ENCODE measurements at regions not wholly inside any gene's neighbourhood (a gene's known extent, or its start where the extent isn't known, plus 50 kb on each side); places are given as distances from the start of the nearest gene placed in this dataset.

- TF ChIP-seq CTCF (conservative IDR thresholded peaks at IDR 0.05) (no peak), EZH2 (IDR thresholded peaks at IDR 0.05; ENCODE audit: low read depth) (no peak)
Observed at GRCh38 chr2:120857422-120857821, 121.8 kb downstream of the GLI2 start.
